Tibial nerve (tissue), 4 donors: ENCODE measurements at regions not wholly inside any gene's neighbourhood (a gene's known extent, or its start where the extent isn't known, plus 50 kb on each side); places are given as distances from the start of the nearest gene placed in this dataset.

Experiments used
- EP300 ChIP-seq, 2 donors: sonication (generic); formaldehyde crosslinking; IDR thresholded peaks; one replicate each; pipeline ENCODE4 v1.6.1; 2017; ENCODE audit warnings: antibody characterized with exemption in 2 of 2, mild to moderate bottlenecking in 1 of 2
- POLR2A ChIP-seq, 2 donors: fragments of 450-650 bp; IDR thresholded peaks; one replicate each; pipeline ENCODE4 v1.6.1; 2017; ENCODE audit warnings: antibody characterized with exemption in 2 of 2, mild to moderate bottlenecking in 2 of 2, moderate library complexity in 2 of 2
- TF ChIP-seq, protein P1 (sequence below), 5 experiments: fragments of 200-600 bp in 3 of 5; fragments of 450-650 bp in 2 of 5; sonication (generic) in 3 of 5; IDR thresholded peaks; one replicate each; pipeline ENCODE4 v1.5.1; 2016 to 2019; ENCODE audit warnings: antibody characterized with exemption in 5 of 5, mild to moderate bottlenecking in 3 of 5, moderate library complexity in 2 of 5

DNA sequence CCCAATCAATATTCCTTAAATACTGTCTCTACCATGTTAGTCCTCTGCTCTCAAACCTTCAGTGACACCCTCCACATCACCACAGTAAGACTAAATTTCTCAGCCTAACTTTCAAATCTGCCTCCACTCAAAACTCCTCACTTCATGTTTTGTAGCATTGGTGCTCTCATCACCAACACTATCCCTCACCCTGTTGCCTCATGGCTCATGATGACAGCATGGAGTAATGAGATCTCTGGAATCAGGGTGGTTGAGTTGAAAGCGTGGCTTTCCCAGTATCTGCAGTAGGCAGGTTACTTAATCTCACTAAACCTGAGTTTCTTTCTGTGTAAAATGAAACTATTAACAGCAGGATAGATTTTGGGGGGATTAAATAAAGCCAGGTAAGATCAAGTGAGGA lies 621.4 kb downstream of the NYAP2 start:
- TF ChIP-seq, protein P1, sequence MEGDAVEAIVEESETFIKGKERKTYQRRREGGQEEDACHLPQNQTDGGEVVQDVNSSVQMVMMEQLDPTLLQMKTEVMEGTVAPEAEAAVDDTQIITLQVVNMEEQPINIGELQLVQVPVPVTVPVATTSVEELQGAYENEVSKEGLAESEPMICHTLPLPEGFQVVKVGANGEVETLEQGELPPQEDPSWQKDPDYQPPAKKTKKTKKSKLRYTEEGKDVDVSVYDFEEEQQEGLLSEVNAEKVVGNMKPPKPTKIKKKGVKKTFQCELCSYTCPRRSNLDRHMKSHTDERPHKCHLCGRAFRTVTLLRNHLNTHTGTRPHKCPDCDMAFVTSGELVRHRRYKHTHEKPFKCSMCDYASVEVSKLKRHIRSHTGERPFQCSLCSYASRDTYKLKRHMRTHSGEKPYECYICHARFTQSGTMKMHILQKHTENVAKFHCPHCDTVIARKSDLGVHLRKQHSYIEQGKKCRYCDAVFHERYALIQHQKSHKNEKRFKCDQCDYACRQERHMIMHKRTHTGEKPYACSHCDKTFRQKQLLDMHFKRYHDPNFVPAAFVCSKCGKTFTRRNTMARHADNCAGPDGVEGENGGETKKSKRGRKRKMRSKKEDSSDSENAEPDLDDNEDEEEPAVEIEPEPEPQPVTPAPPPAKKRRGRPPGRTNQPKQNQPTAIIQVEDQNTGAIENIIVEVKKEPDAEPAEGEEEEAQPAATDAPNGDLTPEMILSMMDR (IDR thresholded peaks at IDR 0.05) = no peak
- TF ChIP-seq POLR2A (IDR thresholded peaks at IDR 0.05) (no peak), EP300 (IDR thresholded peaks at IDR 0.05) (no peak)
